GF-D8 (cell line): ENCODE measurements at regions not wholly inside any gene's neighbourhood (a gene's known extent, or its start where the extent isn't known, plus 50 kb on each side); places are given as distances from the start of the nearest gene placed in this dataset.
"Not testable (repeated sequence)": the region's sequence is repeated elsewhere in the genome, so short reads cannot be mapped to it uniquely, and the experiment has no call there.

Experiments used
- DNase-seq: peaks from one replicate; lab custom pipeline; 2025; lab: John Stamatoyannopoulos, UW

DNA sequence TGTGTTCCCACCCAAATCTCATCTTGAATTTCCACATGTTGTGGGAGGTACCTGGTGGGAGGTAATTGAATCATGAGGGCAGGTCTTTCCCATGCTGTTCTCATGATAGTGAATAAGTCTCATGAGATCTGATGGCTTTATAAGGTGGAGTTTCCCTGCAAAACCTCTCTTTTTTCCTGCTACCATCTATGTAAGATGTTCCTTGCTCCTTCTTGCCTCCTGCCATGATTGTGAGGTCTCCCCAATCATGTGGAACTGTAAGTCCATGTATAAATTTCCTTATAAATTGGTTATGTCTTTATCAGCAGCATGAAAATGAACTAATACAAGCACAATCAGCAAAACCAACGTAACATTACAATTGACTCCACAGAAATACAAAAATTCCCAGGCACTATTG is 814.8 kb upstream of the CITED2 start:
- DNase-seq, result not testable (repeated sequence)

DNA sequence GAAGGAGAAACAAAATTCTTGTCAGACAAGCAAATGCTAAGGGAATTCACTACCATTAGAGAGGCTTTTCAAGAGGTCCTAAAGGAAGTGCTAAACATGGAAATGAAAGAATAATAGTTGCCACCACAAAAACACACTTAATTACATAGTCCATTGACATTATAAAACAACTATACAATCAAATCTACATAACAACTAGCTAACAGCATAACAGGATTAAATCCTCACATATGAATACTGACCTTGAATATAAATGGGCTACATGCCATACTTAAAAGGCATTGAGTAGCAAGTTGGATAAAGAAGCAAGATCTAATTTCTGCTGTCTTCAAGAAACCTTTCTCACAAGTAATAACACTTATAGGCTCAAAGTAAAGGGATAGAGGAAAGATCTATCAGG is 811.5 kb upstream of the CITED2 start:
- no peak for DNase-seq

GRCh38 chr6:140183881-140184280 is 809.4 kb upstream of the CITED2 start:
- no peak for DNase-seq

DNA sequence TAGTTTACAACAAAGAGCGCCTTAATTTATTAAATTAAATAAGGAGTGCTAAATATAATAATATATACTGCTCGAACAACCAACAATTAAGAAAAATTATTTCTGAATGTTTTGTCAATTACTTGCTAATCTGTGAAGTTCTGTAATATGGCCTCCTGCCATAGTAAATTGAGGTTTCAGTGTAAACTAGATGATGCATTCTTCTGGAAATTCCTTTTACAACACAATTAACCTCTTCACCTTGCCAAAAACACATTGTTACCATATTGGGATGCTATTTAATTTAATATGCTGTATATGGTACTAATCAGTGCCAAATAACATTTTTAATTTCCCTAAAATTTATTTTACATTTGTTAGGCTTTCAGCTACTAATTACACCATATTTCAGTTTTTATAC is 808.4 kb upstream of the CITED2 start:
- DNase-seq, result no peak

DNA sequence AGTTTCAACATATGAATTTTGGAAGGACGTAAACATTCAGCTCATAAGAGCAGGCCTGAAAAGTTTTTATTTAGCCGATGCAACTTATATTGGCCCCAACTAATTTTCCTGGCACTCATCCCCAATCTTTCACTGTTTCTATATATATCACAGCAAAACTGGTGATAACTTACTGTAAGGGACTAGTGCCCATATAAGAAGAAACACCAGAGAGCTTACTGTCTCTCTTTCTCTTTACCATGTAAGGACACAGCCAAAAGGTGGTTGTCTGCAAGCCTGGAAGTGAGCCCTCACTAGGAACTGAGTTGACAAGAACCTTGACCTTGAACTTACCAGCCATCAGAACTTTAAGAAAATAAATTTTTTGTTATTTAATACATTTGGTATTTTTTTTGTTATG is 807.4 kb upstream of the CITED2 start:
- DNase-seq, result no peak

GRCh38 chr6:140180306-140180705 is 805.9 kb upstream of the CITED2 start:
- no peak for DNase-seq

GRCh38 chr6:140178935-140179334 is 804.5 kb upstream of the CITED2 start:
- DNase-seq, result no peak

GRCh38 chr6:140178520-140178919 is 804.1 kb upstream of the CITED2 start:
- no peak for DNase-seq

GRCh38 chr6:140176306-140176705 is 801.9 kb upstream of the CITED2 start:
- no peak for DNase-seq

DNA sequence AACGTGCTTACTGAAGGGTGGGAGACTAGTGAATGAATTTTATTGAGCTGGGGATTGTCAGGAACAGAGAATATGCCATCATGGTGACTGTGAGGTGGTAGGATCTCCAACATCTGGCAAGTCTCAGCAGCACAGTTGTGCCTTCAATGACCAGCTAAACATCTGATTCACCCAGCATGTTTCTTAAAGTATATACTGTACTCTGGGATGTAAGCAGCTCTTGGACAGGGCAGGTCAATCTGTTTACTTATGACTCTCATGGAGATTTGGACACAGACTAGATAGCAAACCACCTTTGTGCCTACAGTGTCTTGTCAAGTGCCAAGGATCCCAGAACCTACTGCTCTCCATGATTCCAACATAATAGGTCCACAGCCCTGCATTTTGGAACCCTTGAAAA is 801.0 kb upstream of the CITED2 start:
- DNase-seq, result no peak

- DNase-seq, result no peak
These were observed 800.1 kb upstream of the CITED2 start for GRCh38 chr6:140174524-140174923.

GRCh38 chr6:140168365-140168764 is 793.9 kb upstream of the CITED2 start:
- no peak for DNase-seq

DNA sequence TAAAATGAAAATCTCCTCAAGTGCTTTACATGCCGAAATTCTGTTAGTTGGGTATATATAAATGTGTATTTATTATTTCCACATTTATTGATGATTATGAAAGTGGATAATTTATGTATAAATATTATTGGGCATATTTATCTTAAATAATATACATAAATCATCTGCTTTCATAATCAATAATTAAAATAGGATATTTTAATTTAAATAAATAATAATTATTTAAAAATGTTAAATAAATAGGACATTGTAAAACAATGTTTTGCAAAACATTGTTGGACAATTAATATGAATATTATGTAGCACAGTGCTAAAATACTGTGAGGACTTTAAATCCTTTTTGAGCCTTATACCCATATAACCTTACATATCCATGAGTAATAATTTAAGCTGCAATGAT is 786.5 kb upstream of the CITED2 start:
- DNase-seq, result no peak

- no peak for DNase-seq
These were observed 786.0 kb upstream of the CITED2 start for GRCh38 chr6:140160494-140160893.

GRCh38 chr6:140156131-140156530 is 781.7 kb upstream of the CITED2 start:
- DNase-seq, result no peak

GRCh38 chr6:140155451-140156126 is 781.1 kb upstream of the CITED2 start:
- DNase-seq, result no peak

GRCh38 chr6:140153703-140154102 is 779.3 kb upstream of the CITED2 start:
- DNase-seq, result no peak

DNA sequence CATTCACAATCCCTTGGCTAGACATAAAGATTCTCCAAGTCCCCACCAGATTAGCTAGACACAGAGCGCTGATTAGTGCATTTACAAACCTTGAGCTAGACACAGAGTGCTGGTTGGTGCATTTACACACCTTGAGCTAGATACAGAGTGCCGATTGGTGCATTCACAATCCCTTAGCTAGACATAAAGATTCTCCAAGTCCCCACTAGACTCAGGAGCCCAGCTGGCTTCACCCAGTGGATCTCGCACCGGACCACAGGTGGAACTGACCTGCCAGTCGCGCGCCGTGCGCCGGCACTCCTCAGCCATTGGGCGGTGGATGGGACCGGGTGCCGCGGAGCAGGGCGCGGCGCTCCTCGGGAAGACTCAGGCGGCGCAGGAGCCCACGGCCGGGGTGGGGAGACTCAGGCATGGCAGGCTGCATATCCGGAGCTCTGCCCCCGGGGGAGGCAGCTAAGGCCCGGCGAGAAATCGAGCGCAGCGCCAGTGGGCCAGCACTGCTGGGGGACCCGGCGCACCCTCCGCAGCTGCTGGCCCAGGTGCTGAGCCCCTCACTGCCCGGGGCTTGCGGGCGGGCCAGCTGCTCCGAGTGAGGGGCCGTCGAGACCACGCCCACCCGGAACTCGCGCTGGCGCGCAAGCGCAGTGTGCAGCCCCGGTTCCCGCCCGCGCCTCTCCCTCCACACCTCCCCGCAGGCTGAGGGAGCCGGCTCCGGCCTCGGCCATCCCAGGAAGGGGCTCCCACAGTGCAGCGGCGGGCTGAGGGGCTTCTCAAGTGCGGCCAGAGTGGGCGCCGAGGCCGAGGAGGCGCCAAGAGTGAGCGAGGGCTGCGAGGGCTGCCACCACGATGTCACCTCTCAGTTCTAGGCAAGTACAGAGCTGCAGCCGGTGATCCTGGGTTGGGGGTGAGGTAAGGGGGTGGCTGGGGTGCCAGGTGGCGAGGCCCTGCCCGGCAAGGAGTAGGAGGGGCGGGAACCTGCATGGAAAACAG is 773.7 kb upstream of the CITED2 start:
- DNase-seq, result not testable (repeated sequence)

DNA sequence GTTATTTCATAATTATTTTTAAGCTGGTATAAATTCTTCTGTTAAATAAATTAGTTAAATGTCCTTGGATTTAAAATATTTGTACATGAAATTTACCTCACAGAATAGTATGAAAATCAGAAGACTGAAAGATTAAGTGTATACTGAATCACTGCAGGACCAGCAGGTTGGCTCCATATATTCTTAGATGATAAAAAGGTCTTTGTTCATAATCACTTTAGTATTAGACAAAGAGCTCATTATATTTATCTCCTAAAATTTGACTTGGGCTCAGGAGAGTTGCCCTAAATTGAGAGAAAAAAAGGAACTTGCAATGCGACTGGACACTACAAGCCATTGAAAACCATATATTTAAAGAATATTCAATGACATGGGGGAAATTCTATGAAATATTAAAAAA is 766.4 kb upstream of the CITED2 start:
- no peak for DNase-seq

- no peak for DNase-seq
These were observed 764.0 kb upstream of the CITED2 start for GRCh38 chr6:140138311-140139010.

DNA sequence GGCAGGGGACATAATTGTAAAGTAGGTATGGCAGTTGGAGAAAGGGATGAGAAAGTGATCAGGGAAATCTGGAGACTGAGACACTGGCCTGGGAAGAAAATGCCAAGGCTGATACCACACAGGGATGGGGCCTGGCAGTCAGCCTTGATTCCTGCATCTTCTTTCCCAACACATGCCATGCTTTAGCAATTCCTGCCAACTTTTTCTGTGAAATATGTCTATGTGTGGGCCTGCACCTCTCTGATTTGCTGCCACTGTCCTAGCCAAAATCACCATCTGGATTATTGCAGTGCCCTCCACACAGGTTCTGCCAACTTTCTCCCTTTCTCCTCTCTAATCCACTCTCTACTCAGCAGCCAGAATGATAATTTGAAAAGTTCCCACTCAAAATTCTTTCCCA is 759.8 kb upstream of the CITED2 start:
- no peak for DNase-seq

DNA sequence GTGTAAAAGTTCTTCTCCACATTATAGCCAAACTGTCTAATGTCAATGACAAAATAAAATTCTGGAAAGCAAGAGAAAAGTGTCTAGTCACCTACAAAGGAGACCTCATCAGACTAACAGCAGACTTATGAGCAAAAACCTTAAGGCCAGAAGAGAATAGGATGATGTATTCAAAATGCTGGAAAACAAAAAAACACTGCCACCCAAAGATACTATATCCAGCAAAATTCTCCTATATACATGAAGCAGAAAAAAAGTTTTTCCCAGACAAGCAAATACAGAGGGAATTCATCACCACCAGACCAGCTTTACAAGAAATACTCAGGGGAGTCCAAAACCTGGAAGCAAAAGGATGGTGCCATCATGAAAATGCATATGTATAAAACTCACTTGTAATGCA is 755.6 kb upstream of the CITED2 start:
- DNase-seq, result no peak

- no peak for DNase-seq
These were observed 750.0 kb upstream of the CITED2 start for GRCh38 chr6:140124498-140124897.
